Astrocyte (in vitro differentiated cells and primary cell): ENCODE measurements at regions not wholly inside any gene's neighbourhood (a gene's known extent, or its start where the extent isn't known, plus 50 kb on each side); places are given as distances from the start of the nearest gene placed in this dataset.

Experiments
- DNase-seq: peaks from one replicate; pipeline ENCODE4 v3.0.0-alpha.2; 2010; ENCODE audit warnings: low read depth
- FAIRE-seq: peaks from 2 replicates; lab custom pipeline; 2011; peaks lifted over from hg19 to GRCh38; lab: Jason Lieb, UNC
- H2AFZ ChIP-seq: 2 replicates; pipeline ENCODE4 v1.6.0; 2012; ENCODE audit warnings: low read depth, low read length, inconsistent platforms
- H3K27ac ChIP-seq: 2 replicates; pipeline ENCODE4 v1.5.1; 2011; ENCODE audit warnings: low read depth, low read length, inconsistent platforms
- H3K27me3 ChIP-seq: 2 replicates; pipeline ENCODE4 v1.6.0; 2011; ENCODE audit warnings: low read length, inconsistent platforms; ENCODE audit not compliant: insufficient read depth
- H3K36me3 ChIP-seq: 2 replicates; pipeline ENCODE4 v1.5.1; 2011; ENCODE audit warnings: low read length, inconsistent platforms; ENCODE audit not compliant: insufficient read depth
- H3K4me1 ChIP-seq: 2 replicates; pipeline ENCODE4 v1.5.1; 2011; ENCODE audit warnings: low read length, inconsistent platforms; ENCODE audit not compliant: insufficient read depth
- H3K4me2 ChIP-seq: 2 replicates; pipeline ENCODE4 v1.6.0; 2012; ENCODE audit warnings: low read length, inconsistent platforms
- H3K4me3 ChIP-seq: 2 replicates; pipeline ENCODE4 v1.5.1; 2011; ENCODE audit warnings: low read depth, mild to moderate bottlenecking, low read length, inconsistent platforms; ENCODE audit not compliant: insufficient read depth
- H3K79me2 ChIP-seq: 2 replicates; pipeline ENCODE4 v1.6.0; 2012; ENCODE audit warnings: mild to moderate bottlenecking, low read length, inconsistent platforms; ENCODE audit not compliant: insufficient read depth
- H3K9ac ChIP-seq: 2 replicates; pipeline ENCODE4 v1.6.0; 2012; ENCODE audit warnings: mild to moderate bottlenecking, low read length, inconsistent platforms
- H3K9me3 ChIP-seq: 2 replicates; pipeline ENCODE4 v1.5.1; 2012; ENCODE audit warnings: low read depth, mild to moderate bottlenecking, low read length, inconsistent platforms; ENCODE audit not compliant: insufficient read depth
- H4K20me1 ChIP-seq: 2 replicates; pipeline ENCODE4 v1.6.0; 2012; ENCODE audit warnings: low read length, inconsistent platforms; ENCODE audit not compliant: insufficient read depth
- H3K27ac Mint-ChIP-seq: one replicate; pipeline ENCODE4 v1.8.0; 2021; ENCODE audit warnings: mild to moderate bottlenecking, mixed read lengths; ENCODE audit not compliant: unreplicated experiment
- H3K27me3 Mint-ChIP-seq: one replicate; pipeline ENCODE4 v1.8.0; 2021; ENCODE audit warnings: low read depth, mixed read lengths; ENCODE audit not compliant: unreplicated experiment
- H3K36me3 Mint-ChIP-seq: one replicate; pipeline ENCODE4 v1.8.0; 2021; ENCODE audit warnings: low read depth, mixed read lengths; ENCODE audit not compliant: unreplicated experiment
- H3K4me1 Mint-ChIP-seq: one replicate; pipeline ENCODE4 v1.8.0; 2021; ENCODE audit warnings: low read depth, mixed read lengths; ENCODE audit not compliant: unreplicated experiment
- H3K4me3 Mint-ChIP-seq: one replicate; pipeline ENCODE4 v1.8.0; 2021; ENCODE audit warnings: mild to moderate bottlenecking, moderate library complexity, mixed read lengths; ENCODE audit not compliant: unreplicated experiment
- H3K9me3 Mint-ChIP-seq: one replicate; pipeline ENCODE4 v1.8.0; 2021; ENCODE audit warnings: mild to moderate bottlenecking, mixed read lengths; ENCODE audit not compliant: unreplicated experiment
- CTCF ChIP-seq: IDR thresholded peaks from 2 replicates; pipeline ENCODE4 v1.5.1; 2011; ENCODE audit warnings: low read depth, mild to moderate bottlenecking, inconsistent platforms, low read length, moderate library complexity; ENCODE audit not compliant: insufficient read depth
- EZH2 ChIP-seq: IDR thresholded peaks from 2 replicates; pipeline ENCODE4 v1.6.1; 2012; ENCODE audit warnings: mild to moderate bottlenecking, low read length, inconsistent platforms; ENCODE audit not compliant: insufficient read depth

DNA sequence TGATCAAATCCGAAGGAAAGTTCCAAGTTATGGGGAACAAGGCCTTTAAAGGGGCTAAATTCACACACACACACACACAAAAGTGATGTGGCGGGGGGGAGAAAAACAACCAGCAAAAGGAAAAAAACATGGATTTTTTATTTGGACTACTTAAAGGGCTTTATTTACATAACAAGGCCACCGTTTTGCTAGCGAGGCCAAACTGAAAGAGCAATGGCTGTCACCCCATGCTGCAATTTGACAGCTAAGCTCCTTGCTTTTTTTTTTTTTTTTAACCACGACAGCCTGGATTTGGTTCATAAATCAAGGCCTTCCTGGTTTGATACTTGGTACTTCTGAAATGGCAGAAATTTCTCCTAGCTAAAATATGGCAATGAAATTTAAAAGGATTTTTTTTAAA is 99.6 kb upstream of the PTCHD1 start:
- FAIRE-seq, result no peak

DNA sequence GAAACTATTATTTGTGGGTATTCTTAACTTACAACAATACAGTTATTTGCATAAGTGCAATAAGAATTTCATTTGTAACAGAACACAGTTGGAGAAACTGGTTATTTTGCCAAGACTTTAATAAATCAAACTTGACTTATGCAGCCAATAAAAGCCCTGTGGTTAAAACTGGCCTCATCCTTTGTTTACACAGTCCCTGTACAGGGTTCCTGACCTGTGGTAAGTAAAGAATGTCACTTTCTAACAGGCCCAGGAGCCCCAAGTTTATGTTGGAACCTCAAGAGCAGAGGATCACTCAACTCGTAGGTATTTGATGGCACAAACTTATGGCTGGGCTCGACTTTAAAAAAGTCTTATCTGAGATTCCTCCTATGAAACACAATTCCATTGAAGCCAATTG is 88.6 kb upstream of the PTCHD1 start:
- Histone ChIP-seq H3K27ac (no peak overlapping the region), H3K4me1 (no peaks in the 10 kb centered on the region), H3K27me3 (no peaks in the 10 kb centered on the region), H3K9ac (no peak overlapping the region), H3K9me3 (no peaks in the 10 kb centered on the region), H3K79me2 (no peaks in the 10 kb centered on the region), H2AFZ (no peak overlapping the region), H3K4me3 (no peak overlapping the region), H3K36me3 (no peaks in the 10 kb centered on the region), H3K4me2 (no peak overlapping the region), H4K20me1 (no peaks in the 10 kb centered on the region)
- DNase-seq (peak; percentile 80), FAIRE-seq (peak; percentile 20)
- H3K36me3 Mint-ChIP-seq, result no peaks in the 10 kb centered on the region
- no peaks in the 10 kb centered on the region for H3K9me3 Mint-ChIP-seq
- no peak overlapping the region for H3K27ac Mint-ChIP-seq
- no peak overlapping the region for H3K4me3 Mint-ChIP-seq
- no peaks in the 10 kb centered on the region for H3K4me1 Mint-ChIP-seq
- no peak for TF ChIP-seq CTCF
- TF ChIP-seq EZH2, result no peak
- no peaks in the 10 kb centered on the region for H3K27me3 Mint-ChIP-seq

More for the DNA sequence above, 99.6 kb upstream of the PTCHD1 start:
- H3K9me3 ChIP-seq, result no peaks in the 10 kb centered on the region
- no peak overlapping the region for H3K4me3 ChIP-seq
- no peaks in the 10 kb centered on the region for H3K27me3 ChIP-seq
- Mint-ChIP-seq H3K27me3 (no peaks in the 10 kb centered on the region), H3K27ac (no peak overlapping the region), H3K36me3 (no peaks in the 10 kb centered on the region), H3K4me1 (no peaks in the 10 kb centered on the region), H3K4me3 (no peak overlapping the region), H3K9me3 (no peaks in the 10 kb centered on the region)
- H3K9ac ChIP-seq, result no peak overlapping the region
- no peak overlapping the region for H2AFZ ChIP-seq
- no peaks in the 10 kb centered on the region for H3K4me1 ChIP-seq
- no peaks in the 10 kb centered on the region for H4K20me1 ChIP-seq
- no peak for DNase-seq
- no peak overlapping the region for H3K27ac ChIP-seq
- no peaks in the 10 kb centered on the region for H3K79me2 ChIP-seq
- TF ChIP-seq CTCF (no peak), EZH2 (no peak)
- H3K36me3 ChIP-seq, result no peaks in the 10 kb centered on the region
- no peak overlapping the region for H3K4me2 ChIP-seq

DNA sequence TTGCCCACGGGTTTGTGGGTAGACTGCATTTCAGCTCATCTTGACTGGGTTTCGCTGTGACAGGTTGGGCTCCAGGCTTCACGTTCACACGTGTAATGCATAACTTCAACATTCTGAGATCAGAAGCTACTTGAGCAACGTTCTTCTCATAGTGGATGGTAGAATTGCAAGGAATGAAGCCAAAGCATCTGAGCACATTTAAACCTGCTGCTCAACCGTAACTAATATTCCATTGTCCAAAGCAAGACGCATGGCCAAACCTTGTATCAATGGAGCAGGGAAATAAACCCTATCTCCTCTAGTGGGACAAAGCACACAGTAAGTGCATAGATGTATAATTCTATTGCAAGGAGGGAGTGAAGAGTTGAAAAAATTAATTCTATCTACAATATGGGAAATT is 86.5 kb upstream of the PTCHD1 start:
- Histone ChIP-seq H3K79me2 (no peaks in the 10 kb centered on the region), H3K27ac (no peak overlapping the region), H3K9ac (no peak overlapping the region), H2AFZ (no peak overlapping the region), H3K36me3 (no peaks in the 10 kb centered on the region), H3K27me3 (no peaks in the 10 kb centered on the region), H3K9me3 (no peaks in the 10 kb centered on the region), H4K20me1 (no peaks in the 10 kb centered on the region), H3K4me3 (no peak overlapping the region), H3K4me2 (no peak overlapping the region), H3K4me1 (no peaks in the 10 kb centered on the region)
- Mint-ChIP-seq H3K4me1 (no peaks in the 10 kb centered on the region), H3K27ac (no peak overlapping the region), H3K9me3 (no peaks in the 10 kb centered on the region), H3K4me3 (no peak overlapping the region), H3K27me3 (no peaks in the 10 kb centered on the region), H3K36me3 (no peaks in the 10 kb centered on the region)
- TF ChIP-seq CTCF (no peak), EZH2 (no peak)
- no peak for FAIRE-seq
- DNase-seq, result no peak
